Peyer's patch (tissue), 4 donors: ENCODE measurements at regions not wholly inside any gene's neighbourhood (a gene's known extent, or its start where the extent isn't known, plus 50 kb on each side); places are given as distances from the start of the nearest gene placed in this dataset.

Experiments used
- POLR2A ChIP-seq, 2 donors: fragments of 450-650 bp; IDR thresholded peaks; one replicate each; pipeline ENCODE4 v1.5.1; 2017; ENCODE audit warnings: antibody characterized with exemption in 2 of 2, mild to moderate bottlenecking in 2 of 2, moderate library complexity in 2 of 2
- TF ChIP-seq, protein P1 (sequence below), 6 experiments: fragments of 450-650 bp in 4 of 6; fragments of 200-600 bp in 2 of 6; sonication (generic) in 1 of 6; IDR thresholded peaks; one replicate each; pipeline ENCODE4 v1.5.1; 2017 to 2019; ENCODE audit warnings: antibody characterized with exemption in 6 of 6, mild to moderate bottlenecking in 3 of 6, moderate library complexity in 1 of 6

- TF ChIP-seq, protein P1, sequence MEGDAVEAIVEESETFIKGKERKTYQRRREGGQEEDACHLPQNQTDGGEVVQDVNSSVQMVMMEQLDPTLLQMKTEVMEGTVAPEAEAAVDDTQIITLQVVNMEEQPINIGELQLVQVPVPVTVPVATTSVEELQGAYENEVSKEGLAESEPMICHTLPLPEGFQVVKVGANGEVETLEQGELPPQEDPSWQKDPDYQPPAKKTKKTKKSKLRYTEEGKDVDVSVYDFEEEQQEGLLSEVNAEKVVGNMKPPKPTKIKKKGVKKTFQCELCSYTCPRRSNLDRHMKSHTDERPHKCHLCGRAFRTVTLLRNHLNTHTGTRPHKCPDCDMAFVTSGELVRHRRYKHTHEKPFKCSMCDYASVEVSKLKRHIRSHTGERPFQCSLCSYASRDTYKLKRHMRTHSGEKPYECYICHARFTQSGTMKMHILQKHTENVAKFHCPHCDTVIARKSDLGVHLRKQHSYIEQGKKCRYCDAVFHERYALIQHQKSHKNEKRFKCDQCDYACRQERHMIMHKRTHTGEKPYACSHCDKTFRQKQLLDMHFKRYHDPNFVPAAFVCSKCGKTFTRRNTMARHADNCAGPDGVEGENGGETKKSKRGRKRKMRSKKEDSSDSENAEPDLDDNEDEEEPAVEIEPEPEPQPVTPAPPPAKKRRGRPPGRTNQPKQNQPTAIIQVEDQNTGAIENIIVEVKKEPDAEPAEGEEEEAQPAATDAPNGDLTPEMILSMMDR (IDR thresholded peaks at IDR 0.05): no peak
- TF ChIP-seq POLR2A (IDR thresholded peaks at IDR 0.05): no peak
Measured at GRCh38 chr12:31220061-31220460, 105.9 kb downstream of the SINHCAF start.
